B cell (primary cell): ENCODE measurements at regions not wholly inside any gene's neighbourhood (a gene's known extent, or its start where the extent isn't known, plus 50 kb on each side); places are given as distances from the start of the nearest gene placed in this dataset.

Source experiments
- ATAC-seq: fragments of 200-7000 bp; cut with Tn5 transposase; one replicate; pipeline ENCODE4 v1.10.0; 2021; ENCODE audit warnings: low read depth, mild to moderate bottlenecking, moderate number of reproducible peaks, moderate library complexity
- CTCF ChIA-PET: fragments of 350-600 bp; sonication (Branson Sonifier 250); formaldehyde crosslinking; loops from one replicate; lab custom pipeline; 2021; ENCODE audit warnings: antibody characterized with exemption, inconsistent platforms; lab: Charles Lee
- POLR2A ChIA-PET: fragments of 350-600 bp; sonication (Branson Sonifier 250); formaldehyde crosslinking; loops from one replicate; lab custom pipeline; 2021; ENCODE audit warnings: antibody characterized with exemption; lab: Charles Lee
- DNase-seq: peaks from one replicate; pipeline ENCODE4 v3.0.0; 2013
- H2AFZ ChIP-seq: 2 replicates; pipeline ENCODE4 v1.6.1; 2012; ENCODE audit warnings: mild to moderate bottlenecking, low read depth, low read length; ENCODE audit not compliant: insufficient read depth, poor library complexity, severe bottlenecking
- H3K27ac ChIP-seq, 2 donors: 1 replicate in 1 of 2; 2 replicates in 1 of 2; pipeline ENCODE4 v1.5.1; 2012 to 2013; ENCODE audit warnings: low read length in 2 of 2, mild to moderate bottlenecking in 2 of 2, moderate library complexity in 1 of 2
- H3K27me3 ChIP-seq, 4 experiments: fragments of 200-600 bp in 1 of 4; sonication (generic) in 1 of 4; replicated peaks in 1 of 4; 1 replicate in 2 of 4; 2 replicates in 2 of 4; pipeline versions ENCODE4 v1.6.1 to v1.7.0; 2013 to 2016; ENCODE audit warnings: low read length in 3 of 4, mild to moderate bottlenecking in 2 of 4, mixed read lengths in 1 of 4, moderate library complexity in 1 of 4; ENCODE audit not compliant: insufficient read depth in 4 of 4, control insufficient read depth in 3 of 4; ENCODE audit errors: control extremely low read depth in 1 of 4
- H3K36me3 ChIP-seq, 2 experiments: replicated peaks in 1 of 2; 1 replicate in 1 of 2; 2 replicates in 1 of 2; pipeline versions ENCODE4 v1.6.1 to v1.7.1; 2013; ENCODE audit warnings: low read length in 1 of 2; ENCODE audit not compliant: insufficient read depth in 2 of 2, control insufficient read depth in 1 of 2; ENCODE audit errors: control extremely low read depth in 1 of 2, extremely low read depth in 1 of 2
- H3K4me1 ChIP-seq, 2 donors: fragments of 200-600 bp in 1 of 2; sonication (generic) in 1 of 2; 1 replicate in 1 of 2; 2 replicates in 1 of 2; pipeline versions ENCODE4 v1.5.1 to v1.6.1; 2013 to 2017; ENCODE audit warnings: low read length in 2 of 2; ENCODE audit not compliant: control insufficient read depth in 2 of 2, insufficient read depth in 2 of 2
- H3K4me2 ChIP-seq: replicated peaks from 2 replicates; pipeline ENCODE3; 2012; ENCODE audit warnings: mild to moderate bottlenecking, low read depth, low read length; ENCODE audit not compliant: poor library complexity, severe bottlenecking
- H3K4me3 ChIP-seq, 5 experiments: fragments of 200-600 bp in 1 of 5; sonication (generic) in 1 of 5; 1 replicate in 3 of 5; 2 replicates in 2 of 5; pipeline versions ENCODE4 v1.5.1 to v1.7.0; 2011 to 2016; ENCODE audit warnings: low read length in 4 of 5, mild to moderate bottlenecking in 4 of 5, low read depth in 2 of 5, control low read depth in 1 of 5, moderate library complexity in 1 of 5; ENCODE audit not compliant: insufficient read depth in 1 of 5; ENCODE audit errors: control extremely low read depth in 1 of 5, extremely low read depth in 1 of 5
- H3K79me2 ChIP-seq: fragments of 200-600 bp; sonication (generic); one replicate; pipeline ENCODE4 v1.6.0; 2016; ENCODE audit warnings: low read length; ENCODE audit not compliant: control insufficient read depth, insufficient read depth
- H3K9ac ChIP-seq: fragments of 200-600 bp; sonication (generic); 2 replicates; pipeline ENCODE4 v1.6.1; 2017; ENCODE audit warnings: mild to moderate bottlenecking, low read length, moderate library complexity
- H3K9me3 ChIP-seq, 3 donors: one replicate each; pipeline versions ENCODE4 v1.6.1 to v1.7.1; 2013; ENCODE audit warnings: low read length in 2 of 3; ENCODE audit not compliant: control insufficient read depth in 2 of 3, insufficient read depth in 1 of 3; ENCODE audit errors: control extremely low read depth in 1 of 3
- H4K20me1 ChIP-seq: 2 replicates; pipeline ENCODE4 v1.6.0; 2012; ENCODE audit warnings: mild to moderate bottlenecking, low read length; ENCODE audit not compliant: insufficient read depth, control insufficient read depth, poor library complexity, severe bottlenecking
- H3K27ac Mint-ChIP-seq: one replicate; pipeline ENCODE4 v1.8.0; 2021; ENCODE audit warnings: mixed read lengths
- H3K27me3 Mint-ChIP-seq: one replicate; pipeline ENCODE4 v1.8.0; 2021; ENCODE audit warnings: mixed read lengths
- H3K4me1 Mint-ChIP-seq: one replicate; pipeline ENCODE4 v1.8.0; 2021; ENCODE audit warnings: mixed read lengths
- H3K4me3 Mint-ChIP-seq: one replicate; pipeline ENCODE4 v1.8.0; 2021; ENCODE audit warnings: mixed read lengths
- H3K9me3 Mint-ChIP-seq: one replicate; pipeline ENCODE4 v1.8.0; 2022; ENCODE audit warnings: mixed read lengths; ENCODE audit not compliant: insufficient read depth
- CTCF ChIP-seq: fragments of 200-600 bp; IDR thresholded peaks from one replicate; pipeline ENCODE4 v1.8.0; 2022; ENCODE audit warnings: antibody characterized with exemption, mild to moderate bottlenecking
- EZH2 ChIP-seq: IDR thresholded peaks from 2 replicates; pipeline ENCODE4 v1.6.1; 2012; ENCODE audit warnings: borderline replicate concordance, low read depth, mild to moderate bottlenecking, moderate library complexity, low read length; ENCODE audit not compliant: insufficient read depth, poor library complexity, severe bottlenecking
- WGBS: methylation state at CpG from one replicate; pipeline ENCODE4 v1.1.5; 2013; ENCODE audit warnings: missing lambda C conversion rate; ENCODE audit not compliant: insufficient coverage; 5-methylcytosine and 5-hydroxymethylcytosine counted together
- intact Hi-C: fragments of 100-400 bp; cut with micrococcal nuclease; formaldehyde crosslinking; loops from one replicate; pipeline ENCODE4 v1.10.0; 2022

DNA sequence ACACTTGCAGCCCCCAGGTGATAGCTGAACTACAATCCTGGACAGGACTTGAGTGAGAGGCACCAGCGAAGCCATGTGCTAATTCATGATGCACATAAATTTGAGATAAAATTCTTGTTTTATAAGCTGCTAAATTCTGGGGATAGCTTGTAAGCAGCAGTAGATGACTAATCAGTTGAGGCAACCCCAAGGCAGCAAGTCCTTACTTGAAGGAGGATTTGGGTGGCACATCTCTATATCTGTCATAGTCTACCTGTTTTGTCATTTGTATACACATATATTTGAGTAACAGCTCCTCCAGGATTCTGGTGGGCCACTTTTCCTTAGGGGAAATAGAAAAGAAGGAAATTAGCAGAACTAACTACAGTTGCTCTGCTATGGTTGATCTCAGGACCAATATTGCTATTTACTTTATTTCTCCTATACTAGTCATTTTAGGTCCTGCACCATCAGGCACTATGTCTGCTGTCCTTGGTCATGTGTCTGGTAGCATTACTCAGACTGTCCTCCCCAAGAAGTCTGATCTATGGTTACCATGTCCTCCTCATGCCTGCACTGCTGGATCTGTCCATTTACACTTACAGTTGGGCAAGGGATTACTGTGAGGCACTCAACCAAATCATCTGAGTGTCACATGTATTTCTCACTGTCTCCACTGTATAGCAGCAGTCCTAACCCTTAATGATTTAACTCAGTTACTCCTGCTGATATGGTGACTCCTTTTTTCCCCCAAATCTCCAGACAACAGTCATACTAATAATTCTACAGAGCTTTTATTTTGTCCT is 436.0 kb upstream of the CWC22 start:
- ATAC-seq (no peak), DNase-seq (no peak)
- POLR2A ChIA-PET: no interaction called here
- no peaks in the 10 kb centered on the region for H3K27me3 Mint-ChIP-seq
- Histone ChIP-seq H3K27me3 (no peaks in the 10 kb centered on the region), H3K4me2 (no peak overlapping the region), H3K9ac (no peak overlapping the region), H2AFZ (no peak overlapping the region), H3K27ac (no peak overlapping the region), H3K4me1 (no peaks in the 10 kb centered on the region), H3K79me2 (no peaks in the 10 kb centered on the region), H4K20me1 (no peaks in the 10 kb centered on the region), H3K36me3 (no peaks in the 10 kb centered on the region), H3K9me3 (no peaks in the 10 kb centered on the region), H3K4me3 (no peak overlapping the region)
- no peak overlapping the region for H3K4me3 Mint-ChIP-seq
- H3K27ac Mint-ChIP-seq: no peak overlapping the region
- intact Hi-C loops: no loop called here
- no peaks in the 10 kb centered on the region for H3K4me1 Mint-ChIP-seq
- CTCF ChIA-PET: no interaction called here
- TF ChIP-seq EZH2 (no peak), CTCF (no peak)
- H3K9me3 Mint-ChIP-seq: no peaks in the 10 kb centered on the region
- 83% methylated on average over 1 of the region's 1 CpG for WGBS

- Histone ChIP-seq H3K9ac (no peak overlapping the region), H3K27ac (no peak overlapping the region), H3K4me2 (no peak overlapping the region), H3K4me3 (no peak overlapping the region), H3K9me3 (peaks cover 0 to 3% (median 1%) of the 10 kb centered on the region in 3 donors), H3K79me2 (no peaks in the 10 kb centered on the region), H3K36me3 (no peaks in the 10 kb centered on the region), H3K4me1 (no peaks in the 10 kb centered on the region), H4K20me1 (no peaks in the 10 kb centered on the region), H3K27me3 (no peaks in the 10 kb centered on the region), H2AFZ (no peak overlapping the region)
- H3K4me3 Mint-ChIP-seq: no peak overlapping the region
- no CpG with 5 or more reads among the region's 3 CpGs for WGBS
- ATAC-seq: no peak
- no peak for DNase-seq
- no peaks in the 10 kb centered on the region for H3K4me1 Mint-ChIP-seq
- TF ChIP-seq EZH2: no peak
- no peak for TF ChIP-seq CTCF
- CTCF ChIA-PET: no interaction called here
- H3K27ac Mint-ChIP-seq: no peak overlapping the region
- no peaks in the 10 kb centered on the region for H3K27me3 Mint-ChIP-seq
- H3K9me3 Mint-ChIP-seq: peaks cover 2% of the 10 kb centered on the region
- POLR2A ChIA-PET: interaction anchor here (0.7 kb wide), 1 partner anchor 28 kb away, joined by 5 read pairs; no protein-coding TSS in a partner anchor
- intact Hi-C loops: no loop called here
These were observed 412.1 kb upstream of the CWC22 start for GRCh38 chr2:180419212-180419611.
